Activated T-cell treated with anti-CD3 and anti-CD28 coated beads, Interleukin-2, amount 50 U/mL, for 1 hour (primary cell): ENCODE measurements at regions not wholly inside any gene's neighbourhood (a gene's known extent, or its start where the extent isn't known, plus 50 kb on each side); places are given as distances from the start of the nearest gene placed in this dataset.
A peak's percentile ranks its signal among the peaks of the same experiment; 100 is the strongest.

Experiments
- DNase-seq: peaks from one replicate; pipeline ENCODE4 v3.0.0-alpha.2; 2020

DNA sequence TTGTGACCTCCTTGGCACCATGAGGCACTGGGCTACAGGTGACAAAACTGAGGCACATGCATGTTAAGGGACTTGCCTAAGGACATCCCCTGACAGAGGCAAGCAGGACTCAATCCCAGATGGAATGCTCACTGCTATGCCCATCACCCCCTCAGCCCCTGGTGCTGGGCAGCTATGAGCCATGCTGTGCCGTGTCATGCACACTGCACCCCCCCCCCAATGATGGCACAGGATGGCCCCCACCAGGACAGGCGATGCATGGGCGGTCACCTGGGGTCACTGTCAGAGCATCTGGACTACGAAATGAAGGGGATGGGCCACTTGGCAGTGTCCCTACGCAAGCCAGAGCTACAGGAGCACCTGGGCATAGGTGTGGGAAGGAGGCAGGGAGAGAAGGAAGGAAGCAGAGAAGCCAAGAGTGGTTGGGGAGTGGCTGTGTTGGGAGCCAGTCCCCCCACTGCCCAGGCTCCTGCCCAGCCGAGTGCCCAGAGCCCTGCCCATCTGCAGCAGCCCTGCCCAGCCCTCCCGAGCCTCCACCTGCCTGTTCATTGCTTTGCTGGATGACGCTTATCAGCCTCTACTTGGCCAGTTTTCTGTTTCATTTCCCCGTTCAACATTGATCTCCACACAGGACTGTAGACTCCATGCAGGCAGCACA, 84.9 kb upstream of the DIO3 start:
- no peak for DNase-seq

- no peak for DNase-seq
Observed at GRCh38 chr14:101476916-101477553, 84.3 kb upstream of the DIO3 start.

DNA sequence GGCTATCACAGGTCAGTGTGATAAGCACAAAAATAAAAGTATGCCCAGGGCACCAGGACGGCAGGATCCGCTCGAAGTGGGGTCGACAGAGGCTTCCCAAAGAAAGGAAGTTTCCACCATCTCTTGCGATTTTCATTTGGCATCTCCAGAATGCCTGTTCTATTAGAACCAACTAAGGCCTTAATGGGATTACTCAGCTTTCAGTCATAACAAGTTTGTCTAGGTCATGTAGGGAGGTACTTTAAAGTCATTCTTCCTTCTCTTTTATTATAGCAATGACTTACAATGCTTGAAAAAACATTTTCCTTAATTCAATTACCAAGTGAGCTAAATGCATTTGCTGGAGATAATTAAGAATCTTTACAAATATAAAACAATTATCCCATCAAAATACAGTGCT, 83.6 kb upstream of the DIO3 start:
- no peak for DNase-seq

- DNase-seq, result no peak
Observed at GRCh38 chr14:101478096-101478495, 83.2 kb upstream of the DIO3 start.

GRCh38 chr14:101478796-101479410, 82.4 kb upstream of the DIO3 start:
- peak; percentile 8 for DNase-seq

DNA sequence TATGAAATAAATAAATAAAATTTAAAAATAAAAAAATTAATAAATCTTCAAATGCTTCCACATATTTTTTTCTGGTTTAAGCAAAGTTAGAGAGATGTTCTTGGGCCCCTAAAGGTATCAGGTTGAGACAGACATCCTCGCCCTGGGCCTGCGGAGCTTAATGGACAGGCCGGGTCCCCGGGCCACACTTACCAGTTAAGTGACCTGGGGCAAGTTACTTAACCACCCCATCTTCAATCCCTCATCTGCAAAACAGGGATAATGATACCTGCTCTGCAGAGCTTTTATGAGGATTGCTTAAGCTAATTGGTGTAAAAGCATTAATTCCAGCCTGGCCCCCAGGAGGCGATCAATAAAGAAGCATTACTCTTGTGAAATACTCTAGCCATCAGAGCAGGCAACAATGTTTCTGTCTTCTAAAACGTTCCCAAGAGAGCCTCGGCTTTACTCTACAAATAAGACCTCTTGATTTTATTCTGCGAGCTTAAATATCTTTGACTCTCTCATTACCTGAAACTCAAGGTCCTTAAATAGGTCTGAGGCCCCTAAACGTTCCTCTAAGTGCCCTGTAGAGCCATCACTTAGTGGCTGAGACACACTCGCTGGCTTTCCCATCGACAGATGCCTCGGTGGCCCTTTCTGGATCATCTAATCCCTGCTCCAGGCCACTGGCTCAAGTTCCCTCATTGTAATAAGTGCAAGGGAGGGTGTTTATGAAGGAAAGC, 81.1 kb upstream of the DIO3 start:
- no peak for DNase-seq

DNA sequence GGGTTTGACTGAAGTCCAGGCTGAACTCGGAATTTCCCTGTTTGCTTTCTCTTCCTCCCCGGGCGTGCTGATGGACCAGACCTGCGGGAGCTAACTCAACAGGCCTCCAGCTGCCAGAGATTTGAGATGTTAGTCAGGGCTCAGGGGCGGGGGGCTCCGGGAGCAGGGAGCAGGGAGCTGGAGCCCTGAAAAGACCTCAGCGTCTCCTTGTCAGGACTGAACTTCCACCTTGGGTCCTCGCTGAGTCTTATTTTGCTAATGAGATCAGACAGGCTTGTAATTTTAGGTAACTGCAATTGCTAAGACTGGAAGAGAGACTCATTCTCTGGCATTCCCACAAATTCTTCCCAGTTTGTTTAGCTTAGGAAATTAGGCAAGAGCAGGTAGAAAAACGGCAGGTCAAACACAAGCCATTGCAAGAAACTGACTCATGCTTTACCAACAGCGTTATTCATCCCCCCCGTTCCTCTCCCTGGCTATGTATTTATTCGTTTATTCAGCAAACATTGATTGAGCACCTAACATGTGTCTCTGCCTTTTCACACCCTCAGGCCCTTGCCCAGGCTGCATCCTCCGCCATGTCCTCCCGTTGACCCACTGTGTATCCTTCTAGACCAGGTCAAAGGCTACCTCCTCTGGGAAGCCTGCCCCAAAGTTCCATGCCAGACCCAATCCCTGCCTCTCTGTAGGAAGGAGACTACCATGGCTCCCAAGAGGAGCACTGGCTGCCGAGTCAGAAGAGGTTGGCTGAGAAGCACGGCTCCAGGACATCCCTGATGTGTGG, 80.4 kb upstream of the DIO3 start:
- DNase-seq, result no peak

DNA sequence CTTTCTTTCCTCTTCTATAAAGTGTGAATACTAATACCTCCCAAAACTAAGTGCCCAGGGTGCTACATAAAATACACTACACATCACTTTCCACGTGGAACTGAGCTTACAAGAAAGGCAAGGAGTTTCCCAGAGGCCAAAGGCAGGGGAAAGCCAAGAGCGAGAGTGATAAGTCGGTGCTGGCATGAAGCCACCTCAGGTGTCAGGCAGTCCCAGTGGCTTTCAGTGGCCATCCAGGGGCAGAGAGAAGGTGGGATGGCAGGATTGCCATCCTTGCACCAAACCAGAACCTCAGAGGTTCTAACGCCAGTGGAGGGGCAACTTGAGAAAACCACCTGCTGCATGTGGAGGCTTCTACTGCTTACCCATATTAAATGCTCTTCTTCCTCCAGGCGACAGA, 79.7 kb upstream of the DIO3 start:
- DNase-seq, result no peak

DNA sequence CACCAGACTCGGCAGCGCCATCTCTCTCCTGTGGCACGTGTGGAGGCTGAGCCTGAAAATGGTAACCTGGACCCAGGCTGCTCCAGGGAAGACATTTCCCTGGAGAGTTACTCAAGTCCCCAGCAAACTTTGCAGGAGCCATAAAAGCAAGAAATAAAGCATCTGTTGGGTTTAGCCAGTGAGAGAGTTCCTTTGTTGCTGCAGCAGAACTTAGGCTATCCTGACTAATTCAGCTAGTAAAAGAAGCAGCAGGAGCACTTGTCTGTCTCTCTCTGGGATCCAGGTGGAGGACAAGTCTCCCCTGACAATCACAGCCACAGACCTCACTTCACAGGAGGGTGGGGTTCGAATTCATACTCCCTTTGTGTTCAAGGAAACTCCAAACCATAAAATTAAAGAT, 79.2 kb upstream of the DIO3 start:
- DNase-seq, result no peak

GRCh38 chr14:101483829-101484228, 77.5 kb upstream of the DIO3 start:
- no peak for DNase-seq

DNA sequence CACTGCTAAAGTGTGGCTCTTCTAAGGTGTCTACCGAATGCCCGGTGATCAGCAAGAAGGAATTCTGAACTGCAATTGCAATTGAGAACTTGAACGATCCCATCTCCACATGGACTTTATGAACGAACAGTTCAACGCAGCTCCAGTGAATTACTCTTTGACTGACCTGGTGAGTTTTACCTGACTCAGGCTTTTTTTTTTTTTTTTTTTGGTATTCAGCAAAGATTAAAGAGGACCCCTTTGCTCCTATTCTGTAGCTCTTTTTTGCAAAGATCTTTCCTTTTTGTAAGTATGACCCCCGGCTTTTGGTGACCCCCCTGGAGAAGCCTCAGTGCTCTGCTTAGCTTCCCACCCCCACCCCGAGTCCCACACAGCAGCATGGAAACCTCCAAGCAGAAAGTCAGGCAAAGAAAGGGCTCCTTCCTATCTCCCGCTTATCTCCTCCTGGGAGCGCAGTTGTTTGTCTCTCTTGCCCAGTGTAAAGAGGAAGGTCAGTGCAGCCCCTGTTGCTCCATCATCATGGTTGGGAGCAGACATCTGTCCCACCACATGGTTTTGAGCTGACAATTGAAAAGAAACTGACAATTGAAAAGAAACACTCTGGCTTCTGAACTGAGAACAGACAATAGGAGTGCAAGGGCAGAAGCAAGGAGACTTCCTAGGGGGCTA, 72.1 kb upstream of the DIO3 start:
- no peak for DNase-seq

GRCh38 chr14:101490771-101491170, 70.5 kb upstream of the DIO3 start:
- DNase-seq, result no peak

- DNase-seq, result no peak
Observed at GRCh38 chr14:101491841-101492240, 69.5 kb upstream of the DIO3 start.

DNA sequence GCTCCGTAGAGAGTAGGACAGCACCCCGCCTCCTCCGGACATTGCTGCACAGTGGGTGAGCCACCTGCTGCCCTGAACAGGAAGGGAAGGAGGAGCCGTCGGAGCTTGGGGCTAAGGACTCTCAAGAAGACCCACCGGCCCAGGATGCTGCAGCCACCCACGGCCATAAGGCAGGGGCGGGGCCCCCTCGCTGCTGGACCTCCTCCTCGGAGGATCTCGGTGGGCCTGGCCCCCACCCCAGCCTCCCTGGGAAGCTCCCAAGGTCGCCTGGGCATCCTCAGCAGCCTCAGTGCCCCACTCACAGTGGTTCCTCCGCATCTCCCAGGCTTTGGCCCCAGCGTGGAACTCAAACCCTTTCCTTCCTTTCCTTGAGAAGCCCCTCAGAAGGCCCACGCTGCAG, 68.6 kb upstream of the DIO3 start:
- no peak for DNase-seq

DNA sequence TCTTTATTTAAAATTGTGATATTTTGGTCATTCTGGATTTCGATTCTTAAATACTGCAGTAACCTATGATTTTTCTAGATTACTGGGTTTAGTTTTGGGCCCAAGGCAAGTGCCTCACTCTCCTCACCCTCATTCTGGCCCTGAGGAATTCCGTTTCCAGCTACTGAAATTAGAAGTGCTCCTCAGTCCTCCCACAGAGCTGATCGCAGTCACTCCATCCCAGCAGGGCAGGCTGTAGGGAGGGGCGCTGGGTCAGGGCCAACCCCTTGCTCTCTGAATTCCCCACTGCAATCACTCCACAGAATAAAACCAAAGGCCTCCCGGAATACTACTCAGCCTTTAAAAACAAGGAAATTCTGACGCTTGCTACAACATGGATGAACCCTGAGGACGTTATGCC, 66.5 kb upstream of the DIO3 start:
- no peak for DNase-seq

DNA sequence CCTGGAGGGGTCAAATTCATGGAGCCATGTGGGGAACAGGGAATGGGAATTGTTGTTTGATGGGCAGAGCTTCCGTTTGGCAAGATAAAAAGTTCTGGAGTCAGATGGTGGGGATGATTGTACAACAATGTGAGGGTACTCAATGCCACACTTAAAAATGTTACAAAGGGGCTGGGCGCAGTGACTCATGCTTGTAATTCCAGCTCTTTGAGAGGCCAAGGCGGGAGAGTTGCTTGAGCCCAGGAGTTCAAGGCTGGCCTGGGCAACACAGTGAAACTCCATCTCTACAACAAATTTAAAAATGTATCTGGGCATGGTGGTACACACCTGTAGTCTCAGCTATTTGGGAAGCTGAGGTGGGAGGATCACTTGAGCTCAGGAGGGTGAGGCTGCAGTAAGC, 66.0 kb upstream of the DIO3 start:
- DNase-seq, result no peak

GRCh38 chr14:101495827-101496775, 65.2 kb upstream of the DIO3 start:
- no peak for DNase-seq

DNA sequence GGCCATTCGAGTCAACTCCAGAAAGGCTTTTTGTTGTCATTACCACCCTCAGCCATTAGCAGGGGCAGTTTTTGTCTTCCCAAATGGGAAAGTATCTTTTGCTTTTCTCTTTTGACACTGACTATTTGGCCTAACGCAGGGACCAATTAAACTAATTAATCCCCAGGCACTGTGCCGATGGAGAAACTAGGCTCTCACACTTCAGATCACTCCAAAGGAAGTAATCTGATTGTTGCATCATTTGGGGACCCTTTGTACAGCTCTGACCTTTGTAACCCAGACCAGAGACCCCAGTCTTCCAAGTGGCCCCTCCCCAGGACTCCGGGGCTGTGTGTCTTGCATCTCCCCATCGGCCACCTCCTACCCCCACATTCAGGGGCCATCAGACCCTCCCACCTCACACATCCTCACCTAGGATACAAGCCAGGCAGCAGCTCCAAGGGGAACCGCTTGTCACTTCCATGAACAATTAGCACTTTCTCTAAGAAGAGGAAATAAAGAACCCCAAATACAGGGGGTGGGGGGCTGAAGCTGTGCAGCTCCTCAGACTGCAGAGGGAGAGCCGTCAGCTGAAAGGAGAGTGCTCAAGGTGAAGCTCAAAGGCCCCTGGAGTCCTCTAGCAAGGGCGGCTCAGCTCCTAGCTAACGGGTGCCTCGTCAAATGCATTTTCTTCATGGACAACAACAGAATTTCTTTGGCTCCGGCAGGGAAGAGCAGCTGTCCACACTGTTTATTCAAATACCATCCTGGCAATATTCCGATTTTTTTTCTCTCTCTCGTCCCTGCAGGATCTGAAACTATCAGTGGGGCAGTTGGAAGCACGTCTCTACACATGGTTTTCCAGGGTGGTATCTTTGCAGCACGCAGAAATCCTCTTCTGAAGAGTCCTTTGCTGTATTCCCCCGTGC, 64.3 kb upstream of the DIO3 start:
- no peak for DNase-seq

- DNase-seq, result no peak
Observed at GRCh38 chr14:101497684-101498525, 63.4 kb upstream of the DIO3 start.
